SK-N-SH (cell line): ENCODE measurements at regions not wholly inside any gene's neighbourhood (a gene's known extent, or its start where the extent isn't known, plus 50 kb on each side); places are given as distances from the start of the nearest gene placed in this dataset.

Source experiments
- ELF1 ChIP-seq: IDR thresholded peaks from 2 replicates; pipeline ENCODE4 v1.4.0; 2012
- EP300 ChIP-seq, 2 experiments: IDR thresholded peaks; 2 replicates each; pipeline versions ENCODE4 v1.4.0 to v1.6.1; 2012; ENCODE audit warnings: borderline replicate concordance in 1 of 2, low read depth in 1 of 2, low read length in 1 of 2
- JUND ChIP-seq: IDR thresholded peaks from 2 replicates; pipeline ENCODE4 v1.4.0; 2012
- SIN3A ChIP-seq: IDR thresholded peaks from 2 replicates; pipeline ENCODE4 v1.6.1; 2012; ENCODE audit warnings: low read depth, mild to moderate bottlenecking, low read length, moderate library complexity, borderline replicate concordance
- USF1 ChIP-seq: IDR thresholded peaks from 2 replicates; pipeline ENCODE4 v1.4.0; 2012; ENCODE audit warnings: low read depth, borderline replicate concordance
- USF2 ChIP-seq: fragments of 150-350 bp; IDR thresholded peaks from 2 replicates; pipeline ENCODE4 v1.6.1; 2017; ENCODE audit warnings: antibody characterized with exemption, low read length, low read depth, borderline replicate concordance
- YY1 ChIP-seq: IDR thresholded peaks from 2 replicates; pipeline ENCODE4 v1.4.0; 2012; ENCODE audit warnings: low read depth, mild to moderate bottlenecking

GRCh38 chr4:145293658-145294057 is 113.3 kb upstream of the OTUD4 start:
- TF ChIP-seq JUND: no peak
- TF ChIP-seq YY1: no peak
- TF ChIP-seq USF2: no peak
- no peak for TF ChIP-seq USF1
- TF ChIP-seq SIN3A: no peak
- 0 out of 4 replicates have a peak, but pooled peaks of 1 of the 2 experiments have one; percentile 10 for TF ChIP-seq EP300 (IDR thresholded peaks at IDR 0.05; ENCODE audit: borderline replicate concordance in 1 of 2, low read depth in 1 of 2, low read length in 1 of 2)
- no peak for TF ChIP-seq ELF1
